ENCODE measurements at regions not wholly inside any gene's neighbourhood (a gene's known extent, or its start where the extent isn't known, plus 50 kb on each side); places are given as distances from the start of the nearest gene placed in this dataset.

DNA sequence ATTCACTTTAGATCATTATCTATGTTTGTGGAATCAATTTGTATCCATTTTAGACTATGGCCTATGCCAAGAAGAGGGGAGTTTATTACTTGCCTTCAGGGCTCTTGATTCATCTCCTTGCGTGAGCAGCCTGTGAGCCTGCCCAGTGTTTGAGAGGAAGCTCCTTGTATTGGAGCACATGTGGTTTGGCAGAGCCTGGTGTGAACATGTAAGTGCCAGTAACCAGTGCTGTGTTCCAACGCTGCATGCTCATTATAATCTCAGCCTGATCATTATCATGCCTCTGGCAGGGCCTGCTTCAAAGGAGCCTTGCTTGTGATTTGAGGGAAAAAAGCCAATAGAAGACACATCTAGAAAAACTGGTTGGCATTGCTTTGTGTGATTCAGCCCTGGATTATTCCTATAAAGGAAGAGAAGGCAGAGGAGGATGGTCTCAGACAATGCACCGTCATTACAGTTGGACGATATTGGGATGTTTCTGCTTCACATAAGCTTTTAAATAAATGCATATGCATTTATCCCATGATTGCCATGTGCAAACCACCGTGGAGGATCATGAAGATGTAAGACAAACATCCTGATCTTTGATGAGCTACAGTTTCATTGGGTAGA, 203.4 kb upstream of the AHR start:
- TF ChIP-seq RAD21 (IDR thresholded peaks at IDR 0.05; ENCODE audit: low read depth) (no peak), TAF1 (IDR thresholded peaks at IDR 0.05; ENCODE audit: low read depth) (no peak), CREB1 (IDR thresholded peaks at IDR 0.05; ENCODE audit: low read depth) (no peak), FOXM1 (IDR thresholded peaks at IDR 0.05; ENCODE audit: borderline replicate concordance, low read depth) (no peak), EGR1 (IDR thresholded peaks at IDR 0.05) (no peak), TCF12 (IDR thresholded peaks at IDR 0.05; ENCODE audit: low read depth) (no peak), NFIC (IDR thresholded peaks at IDR 0.05) (no peak), CEBPB (IDR thresholded peaks at IDR 0.05) (no peak)

Measured in Ishikawa (cell line).